HFF-Myc (cell line): ENCODE measurements at regions not wholly inside any gene's neighbourhood (a gene's known extent, or its start where the extent isn't known, plus 50 kb on each side); places are given as distances from the start of the nearest gene placed in this dataset.

Experiments used
- DNase-seq: peaks from one replicate; pipeline ENCODE4 v3.0.0-alpha.2; 2011; ENCODE audit warnings: low read depth; ENCODE audit errors: extremely low read depth
- H3K4me3 ChIP-seq: replicated peaks from 2 replicates; pipeline ENCODE4 v1.5.1; 2011; ENCODE audit warnings: low read depth, mild to moderate bottlenecking, control low read depth, low read length
- CTCF ChIP-seq: IDR thresholded peaks from 2 replicates; pipeline ENCODE4 v1.5.1; 2012; ENCODE audit warnings: mild to moderate bottlenecking, low read depth, low read length, control low read depth; ENCODE audit errors: missing control alignments

DNA sequence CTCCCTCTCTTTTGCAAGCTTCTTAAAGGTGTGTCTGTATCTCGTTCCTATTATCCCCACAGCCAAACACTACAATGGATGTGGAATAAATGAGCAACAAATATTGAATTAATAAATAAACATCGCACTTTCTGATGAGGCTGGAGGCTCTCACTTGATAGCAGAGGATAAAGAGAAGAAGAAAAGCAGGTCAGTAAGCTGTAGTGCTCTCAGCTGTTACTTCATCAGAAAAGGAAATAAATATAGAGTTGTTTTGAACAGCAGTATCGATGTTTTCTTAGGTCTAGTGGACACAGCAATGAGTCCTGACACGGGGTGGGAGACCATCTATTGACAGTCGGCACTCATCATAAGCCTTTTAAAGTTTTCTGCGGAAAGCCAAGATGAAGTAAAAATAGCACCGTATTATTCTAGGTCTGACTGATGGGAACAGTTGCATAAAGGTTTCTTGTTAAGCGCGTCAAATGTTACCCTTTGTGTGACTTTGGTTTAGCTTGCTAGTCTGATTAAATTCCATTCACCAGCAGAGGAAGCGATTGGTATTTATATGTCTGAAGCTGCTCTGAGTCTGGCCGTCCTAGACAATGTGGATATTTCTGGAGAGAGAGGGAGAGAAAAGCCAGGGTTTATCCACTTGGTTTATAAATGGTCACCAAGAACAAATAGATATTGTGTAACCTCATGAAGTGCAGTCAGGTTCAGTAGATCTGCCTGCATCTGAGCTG is 646.1 kb downstream of the CDH11 start:
- no peak for DNase-seq
- H3K4me3 ChIP-seq: no peak overlapping the region
- TF ChIP-seq CTCF: no peak

DNA sequence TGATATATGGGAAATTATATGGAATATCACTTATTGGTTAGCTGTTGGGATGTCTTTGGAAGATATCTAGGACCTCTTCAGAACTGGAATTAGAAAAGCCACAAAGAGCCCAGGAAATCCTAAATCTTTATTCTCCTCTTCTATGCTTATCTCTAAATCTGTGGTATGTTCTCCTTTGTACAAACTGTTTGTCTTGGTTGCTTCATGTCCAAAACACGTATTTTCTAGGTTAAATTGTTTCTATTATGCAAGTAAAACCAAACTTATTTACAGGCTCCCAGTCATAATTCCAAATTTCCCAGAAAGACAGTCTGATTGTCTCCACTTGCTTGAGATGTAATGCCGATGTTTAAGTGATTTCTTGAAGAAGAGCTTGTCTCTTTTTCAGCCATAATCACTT is 650.9 kb downstream of the CDH11 start:
- DNase-seq: no peak
- no peak overlapping the region for H3K4me3 ChIP-seq
- TF ChIP-seq CTCF: no peak

DNA sequence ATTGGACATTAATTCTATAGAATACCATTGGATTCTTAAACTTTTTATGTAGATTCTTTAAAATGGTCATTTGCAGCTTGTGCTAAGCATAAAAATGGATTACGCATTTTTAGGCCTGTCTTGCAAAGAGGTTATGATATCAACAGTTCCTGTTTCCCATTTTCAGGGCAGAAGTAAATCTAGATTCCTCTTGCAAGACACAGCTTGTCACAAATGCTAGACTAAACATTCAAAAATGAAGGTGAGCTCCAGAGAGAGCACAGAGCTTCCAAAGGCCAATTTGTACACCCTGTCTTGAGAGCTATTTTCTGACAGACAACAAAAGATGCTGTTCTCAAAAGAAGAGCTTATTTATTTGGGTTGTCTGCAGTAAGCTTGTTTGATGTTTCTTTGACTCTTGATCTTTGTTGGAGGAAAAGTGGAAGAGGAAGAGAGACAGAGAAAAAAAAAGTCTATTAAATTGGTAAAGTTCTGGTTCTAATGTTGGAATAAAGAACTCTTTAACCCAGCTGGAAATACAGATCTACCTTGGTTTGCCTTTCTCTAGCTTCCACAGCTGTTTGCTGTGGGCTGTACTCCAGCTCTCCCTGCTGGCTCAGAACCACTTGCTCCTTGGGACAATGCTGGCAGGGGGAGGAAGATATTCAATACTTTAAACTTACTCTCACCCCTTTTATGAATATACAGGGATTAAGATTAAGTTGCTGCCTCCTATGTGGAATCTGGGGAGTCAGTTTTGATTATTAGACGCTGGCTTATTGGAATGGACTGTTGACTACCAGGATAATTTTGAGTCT is 651.8 kb downstream of the CDH11 start:
- no peak for TF ChIP-seq CTCF
- no peak for DNase-seq
- H3K4me3 ChIP-seq: no peak overlapping the region

GRCh38 chr16:64469351-64469750 is 652.5 kb downstream of the CDH11 start:
- H3K4me3 ChIP-seq: no peak overlapping the region
- no peak for TF ChIP-seq CTCF
- no peak for DNase-seq

DNA sequence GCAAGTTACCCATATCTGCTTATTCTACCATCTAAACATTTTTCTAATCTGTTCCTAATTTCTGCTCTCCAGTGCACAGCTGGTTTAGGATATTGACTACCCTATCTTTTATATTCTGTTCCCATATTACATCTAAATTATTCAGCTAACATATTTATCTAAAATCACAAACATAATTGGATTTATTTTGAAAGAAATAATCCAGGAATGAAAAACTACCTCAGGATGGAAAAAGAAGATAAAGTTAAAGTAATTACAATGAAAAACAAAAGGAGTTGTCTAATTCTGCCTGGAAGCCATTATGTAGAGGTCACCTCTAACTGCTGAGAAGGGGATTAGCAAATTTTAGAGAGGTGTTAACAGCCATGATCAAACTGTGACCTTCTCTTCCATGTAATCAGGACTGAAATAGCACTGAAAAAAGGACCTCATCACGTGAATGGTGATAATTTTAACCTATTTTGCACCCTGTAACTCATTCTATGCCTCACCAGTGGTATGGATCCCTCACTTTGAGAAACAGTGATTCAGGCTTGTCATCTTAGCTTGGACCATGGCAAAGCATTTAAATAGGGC is 653.3 kb downstream of the CDH11 start:
- DNase-seq: no peak
- no peak overlapping the region for H3K4me3 ChIP-seq
- TF ChIP-seq CTCF: no peak

GRCh38 chr16:64459821-64460220 is 662.0 kb downstream of the CDH11 start:
- H3K4me3 ChIP-seq: no peak overlapping the region
- TF ChIP-seq CTCF: no peak
- no peak for DNase-seq
